IPS-20b (cell line): ENCODE measurements at regions not wholly inside any gene's neighbourhood (a gene's known extent, or its start where the extent isn't known, plus 50 kb on each side); places are given as distances from the start of the nearest gene placed in this dataset.

Experiments used
- H3K27ac ChIP-seq: one replicate; pipeline ENCODE4 v1.5.1; 2013; ENCODE audit warnings: low read length
- H3K27me3 ChIP-seq: 2 replicates; pipeline ENCODE4 v1.6.1; 2013; ENCODE audit warnings: mild to moderate bottlenecking, low read length, inconsistent platforms; ENCODE audit not compliant: insufficient read depth
- H3K36me3 ChIP-seq: 2 replicates; pipeline ENCODE4 v1.6.1; 2013; ENCODE audit warnings: low read depth, mild to moderate bottlenecking, inconsistent platforms, low read length, moderate library complexity; ENCODE audit not compliant: insufficient read depth
- H3K4me1 ChIP-seq: 2 replicates; pipeline ENCODE4 v1.6.1; 2013; ENCODE audit warnings: mild to moderate bottlenecking, control low read depth, inconsistent platforms, low read length, moderate library complexity; ENCODE audit not compliant: insufficient read depth
- H3K4me3 ChIP-seq: 2 replicates; pipeline ENCODE4 v1.5.1; 2013; ENCODE audit warnings: mild to moderate bottlenecking, low read length, inconsistent platforms
- H3K9ac ChIP-seq: 2 replicates; pipeline ENCODE4 v1.6.1; 2013; ENCODE audit warnings: low read depth, mild to moderate bottlenecking, inconsistent platforms, low read length, moderate library complexity
- H3K9me3 ChIP-seq: 2 replicates; pipeline ENCODE4 v1.6.1; 2013; ENCODE audit warnings: mild to moderate bottlenecking, low read depth, low read length, inconsistent platforms; ENCODE audit not compliant: insufficient read depth

DNA sequence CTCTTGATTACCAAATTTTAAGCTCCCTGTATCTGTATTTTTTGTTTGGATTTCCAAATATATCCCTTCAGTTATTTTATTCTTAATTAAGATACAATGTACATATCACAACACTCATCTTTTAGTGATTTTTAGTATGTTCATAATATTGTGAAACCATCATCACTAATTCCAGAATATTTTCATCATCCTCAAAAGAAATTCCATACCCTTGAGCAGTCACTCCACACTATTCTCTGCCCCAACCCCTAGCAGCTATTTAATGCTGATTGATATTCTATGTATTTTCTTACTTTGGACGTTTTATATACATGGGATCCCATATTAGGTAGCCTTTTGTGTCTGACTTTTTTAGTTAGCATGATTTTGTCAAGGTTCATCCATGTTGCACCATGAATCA, 127.4 kb upstream of the SLC8A1 start:
- Histone ChIP-seq H3K9ac (no peak overlapping the region), H3K36me3 (no peaks in the 10 kb centered on the region), H3K9me3 (no peaks in the 10 kb centered on the region), H3K27me3 (no peaks in the 10 kb centered on the region), H3K4me3 (no peak overlapping the region), H3K27ac (no peak overlapping the region), H3K4me1 (no peaks in the 10 kb centered on the region)

GRCh38 chr2:40584432-40584831, 132.5 kb upstream of the SLC8A1 start:
- H3K27me3 ChIP-seq = no peaks in the 10 kb centered on the region
- no peak overlapping the region for H3K9ac ChIP-seq
- H3K9me3 ChIP-seq = no peaks in the 10 kb centered on the region
- no peaks in the 10 kb centered on the region for H3K36me3 ChIP-seq
- H3K4me1 ChIP-seq = no peaks in the 10 kb centered on the region
- no peak overlapping the region for H3K4me3 ChIP-seq
- no peak overlapping the region for H3K27ac ChIP-seq

GRCh38 chr2:40591774-40592173, 139.9 kb upstream of the SLC8A1 start:
- Histone ChIP-seq H3K36me3 (no peaks in the 10 kb centered on the region), H3K4me1 (peaks cover 3% of the 10 kb centered on the region; the same call in 1 of the 2 replicates), H3K9ac (no peak overlapping the region), H3K9me3 (no peaks in the 10 kb centered on the region), H3K4me3 (no peak overlapping the region), H3K27me3 (no peaks in the 10 kb centered on the region), H3K27ac (no peak overlapping the region)

- no peak overlapping the region for H3K4me3 ChIP-seq
- no peaks in the 10 kb centered on the region for H3K9me3 ChIP-seq
- no peaks in the 10 kb centered on the region for H3K36me3 ChIP-seq
- no peak overlapping the region for H3K27ac ChIP-seq
- H3K9ac ChIP-seq = no peak overlapping the region
- peaks cover 3% of the 10 kb centered on the region; the same call in 1 of the 2 replicates for H3K4me1 ChIP-seq
- no peaks in the 10 kb centered on the region for H3K27me3 ChIP-seq
Observed at GRCh38 chr2:40592218-40592617, 140.3 kb upstream of the SLC8A1 start.

GRCh38 chr2:40606862-40607261, 155.0 kb upstream of the SLC8A1 start:
- H3K36me3 ChIP-seq = no peaks in the 10 kb centered on the region
- H3K4me3 ChIP-seq = no peak overlapping the region
- H3K9ac ChIP-seq = no peak overlapping the region
- H3K27me3 ChIP-seq = no peaks in the 10 kb centered on the region
- H3K4me1 ChIP-seq = no peaks in the 10 kb centered on the region
- no peaks in the 10 kb centered on the region for H3K9me3 ChIP-seq
- H3K27ac ChIP-seq = no peak overlapping the region

DNA sequence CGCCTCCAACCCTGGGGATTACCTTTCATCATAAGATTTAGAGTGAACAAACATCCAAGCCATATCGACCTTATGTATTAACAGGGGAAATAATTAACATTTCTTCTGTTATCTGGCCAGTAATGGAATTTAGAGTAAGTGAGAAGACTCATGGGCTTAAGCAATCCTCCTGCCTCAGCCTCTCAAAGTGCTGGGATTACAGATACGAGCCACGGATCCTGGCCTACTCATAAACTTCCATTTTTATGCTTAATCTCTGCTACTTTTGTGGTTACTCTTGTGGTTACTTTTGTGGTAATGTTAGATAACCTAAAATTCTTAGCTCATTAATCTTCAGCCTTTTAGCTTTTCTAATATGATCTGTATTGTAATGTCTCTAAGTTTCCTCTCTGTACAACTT, 159.3 kb upstream of the SLC8A1 start:
- Histone ChIP-seq H3K27me3 (no peaks in the 10 kb centered on the region), H3K27ac (no peak overlapping the region), H3K4me1 (no peaks in the 10 kb centered on the region), H3K9ac (no peak overlapping the region), H3K9me3 (no peaks in the 10 kb centered on the region), H3K36me3 (no peaks in the 10 kb centered on the region), H3K4me3 (no peak overlapping the region)

- no peak overlapping the region for H3K27ac ChIP-seq
Observed at GRCh38 chr2:40625849-40626248, 174.0 kb upstream of the SLC8A1 start.

DNA sequence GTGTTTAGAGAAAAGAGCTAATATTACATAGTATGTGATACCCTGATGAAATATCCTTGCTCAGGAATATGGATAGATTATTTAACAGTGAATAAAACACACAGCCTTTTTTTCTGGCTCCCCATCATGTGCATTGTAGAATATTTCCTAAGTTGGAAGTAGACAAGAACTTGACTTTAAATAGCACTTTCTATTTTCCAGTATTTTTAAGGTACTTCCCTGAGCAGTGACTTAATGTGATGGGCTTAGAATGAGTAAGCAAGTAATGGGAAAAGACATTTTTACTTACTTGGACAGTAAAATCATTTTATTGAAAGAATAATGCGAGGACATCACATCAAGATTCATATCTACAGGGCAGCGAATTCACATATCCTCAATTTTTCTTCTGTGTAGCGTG, 176.7 kb upstream of the SLC8A1 start:
- no peaks in the 10 kb centered on the region for H3K36me3 ChIP-seq
- no peaks in the 10 kb centered on the region for H3K27me3 ChIP-seq
- no peaks in the 10 kb centered on the region for H3K4me1 ChIP-seq
- H3K9ac ChIP-seq = no peak overlapping the region
- H3K4me3 ChIP-seq = no peak overlapping the region
- H3K27ac ChIP-seq = no peak overlapping the region
- H3K9me3 ChIP-seq = no peaks in the 10 kb centered on the region

More at GRCh38 chr2:40625849-40626248, 174.0 kb upstream of the SLC8A1 start:
- Histone ChIP-seq H3K4me1 (no peaks in the 10 kb centered on the region), H3K27me3 (no peaks in the 10 kb centered on the region), H3K9ac (no peak overlapping the region), H3K36me3 (no peaks in the 10 kb centered on the region), H3K9me3 (no peaks in the 10 kb centered on the region), H3K4me3 (no peak overlapping the region)

GRCh38 chr2:40629768-40630434, 178.0 kb upstream of the SLC8A1 start:
- Histone ChIP-seq H3K4me3 (no peak overlapping the region), H3K4me1 (no peaks in the 10 kb centered on the region), H3K9ac (no peak overlapping the region), H3K36me3 (no peaks in the 10 kb centered on the region), H3K27ac (no peak overlapping the region), H3K27me3 (no peaks in the 10 kb centered on the region), H3K9me3 (no peaks in the 10 kb centered on the region)

DNA sequence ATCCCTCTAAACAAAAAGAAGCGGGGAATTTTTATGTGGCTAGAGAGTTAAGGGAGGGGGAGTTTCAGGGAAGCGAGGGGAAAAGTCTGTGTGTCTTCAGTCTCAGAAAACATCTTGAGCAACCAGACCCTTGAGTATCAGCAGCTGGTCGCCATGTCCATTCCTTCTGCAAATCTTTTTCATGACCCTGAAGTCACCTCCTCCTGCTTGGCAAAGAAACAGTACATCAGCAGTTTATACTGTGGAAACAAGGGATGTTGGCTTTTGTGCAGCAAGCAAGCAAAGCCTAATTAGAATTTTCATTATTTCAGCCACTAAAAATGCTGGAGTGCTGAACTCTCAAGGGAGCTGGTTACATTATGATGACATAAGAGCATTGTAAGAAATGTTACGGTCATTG, 187.4 kb upstream of the SLC8A1 start:
- no peaks in the 10 kb centered on the region for H3K36me3 ChIP-seq
- H3K9ac ChIP-seq = no peak overlapping the region
- no peak overlapping the region for H3K27ac ChIP-seq
- H3K27me3 ChIP-seq = no peaks in the 10 kb centered on the region
- no peaks in the 10 kb centered on the region for H3K4me1 ChIP-seq
- no peaks in the 10 kb centered on the region for H3K9me3 ChIP-seq
- no peak overlapping the region for H3K4me3 ChIP-seq

- H3K9ac ChIP-seq = no peak overlapping the region
- H3K27ac ChIP-seq = no peak overlapping the region
- no peaks in the 10 kb centered on the region for H3K36me3 ChIP-seq
- no peaks in the 10 kb centered on the region for H3K9me3 ChIP-seq
- H3K4me3 ChIP-seq = no peak overlapping the region
- no peaks in the 10 kb centered on the region for H3K4me1 ChIP-seq
- H3K27me3 ChIP-seq = no peaks in the 10 kb centered on the region
Observed at GRCh38 chr2:40642237-40642636, 190.3 kb upstream of the SLC8A1 start.

- Histone ChIP-seq H3K27ac (no peak overlapping the region), H3K9me3 (no peaks in the 10 kb centered on the region), H3K36me3 (no peaks in the 10 kb centered on the region), H3K27me3 (no peaks in the 10 kb centered on the region), H3K4me1 (no peaks in the 10 kb centered on the region), H3K4me3 (no peak overlapping the region), H3K9ac (no peak overlapping the region)
Observed at GRCh38 chr2:40642726-40643125, 190.8 kb upstream of the SLC8A1 start.
